ENCODE measurements at regions not wholly inside any gene's neighbourhood (a gene's known extent, or its start where the extent isn't known, plus 50 kb on each side); places are given as distances from the start of the nearest gene placed in this dataset.

DNA sequence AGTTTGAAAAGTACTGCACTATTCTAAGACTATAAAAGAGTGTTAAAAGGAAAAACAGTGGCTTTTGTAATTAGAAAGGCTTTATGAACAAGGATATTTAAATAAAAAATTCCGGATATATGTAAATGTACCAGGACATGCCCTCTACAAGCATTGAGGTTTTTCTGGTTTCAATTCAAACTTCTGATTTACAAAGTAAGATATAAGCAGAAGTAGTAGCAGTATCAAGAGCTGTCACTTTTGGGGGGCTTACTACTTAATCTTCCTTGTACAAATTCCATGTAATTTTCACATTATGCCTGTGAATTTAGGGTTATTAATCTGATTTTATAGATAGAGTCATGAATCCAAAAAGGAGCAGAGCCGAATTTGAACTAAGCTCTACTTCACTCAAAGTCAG, 170.3 kb upstream of the ATP2B1 start:
- DNase-seq, result no peak
- TF ChIP-seq, protein P1, sequence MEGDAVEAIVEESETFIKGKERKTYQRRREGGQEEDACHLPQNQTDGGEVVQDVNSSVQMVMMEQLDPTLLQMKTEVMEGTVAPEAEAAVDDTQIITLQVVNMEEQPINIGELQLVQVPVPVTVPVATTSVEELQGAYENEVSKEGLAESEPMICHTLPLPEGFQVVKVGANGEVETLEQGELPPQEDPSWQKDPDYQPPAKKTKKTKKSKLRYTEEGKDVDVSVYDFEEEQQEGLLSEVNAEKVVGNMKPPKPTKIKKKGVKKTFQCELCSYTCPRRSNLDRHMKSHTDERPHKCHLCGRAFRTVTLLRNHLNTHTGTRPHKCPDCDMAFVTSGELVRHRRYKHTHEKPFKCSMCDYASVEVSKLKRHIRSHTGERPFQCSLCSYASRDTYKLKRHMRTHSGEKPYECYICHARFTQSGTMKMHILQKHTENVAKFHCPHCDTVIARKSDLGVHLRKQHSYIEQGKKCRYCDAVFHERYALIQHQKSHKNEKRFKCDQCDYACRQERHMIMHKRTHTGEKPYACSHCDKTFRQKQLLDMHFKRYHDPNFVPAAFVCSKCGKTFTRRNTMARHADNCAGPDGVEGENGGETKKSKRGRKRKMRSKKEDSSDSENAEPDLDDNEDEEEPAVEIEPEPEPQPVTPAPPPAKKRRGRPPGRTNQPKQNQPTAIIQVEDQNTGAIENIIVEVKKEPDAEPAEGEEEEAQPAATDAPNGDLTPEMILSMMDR (IDR thresholded peaks at IDR 0.05; ENCODE audit: borderline replicate concordance), result no peak
- H3K27me3 ChIP-seq (ENCODE audit: low read depth), result peaks cover 29% of the 10 kb centered on the region
- no peak overlapping the region for H3K27ac ChIP-seq (replicated peaks)
- H3K9me3 ChIP-seq (replicated peaks), result no peaks in the 10 kb centered on the region
- H3K4me1 ChIP-seq, result no peaks in the 10 kb centered on the region
- H3K36me3 ChIP-seq, result no peaks in the 10 kb centered on the region
- intact Hi-C loops (cut with micrococcal nuclease), result no loop called here
- H3K4me3 ChIP-seq, result no peak overlapping the region

- Histone ChIP-seq H3K9me3 (replicated peaks) (no peaks in the 10 kb centered on the region), H3K27ac (replicated peaks) (no peak overlapping the region), H3K36me3 (no peaks in the 10 kb centered on the region), H3K27me3 (ENCODE audit: low read depth) (peaks cover 33% of the 10 kb centered on the region), H3K4me3 (no peak overlapping the region), H3K4me1 (no peaks in the 10 kb centered on the region)
- intact Hi-C loops (cut with micrococcal nuclease), result no loop called here
- TF ChIP-seq, protein P1 (IDR thresholded peaks at IDR 0.05; ENCODE audit: borderline replicate concordance), result no peak
- DNase-seq, result no peak
These were observed 169.7 kb upstream of the ATP2B1 start for GRCh38 chr12:89878327-89878726.

DNA sequence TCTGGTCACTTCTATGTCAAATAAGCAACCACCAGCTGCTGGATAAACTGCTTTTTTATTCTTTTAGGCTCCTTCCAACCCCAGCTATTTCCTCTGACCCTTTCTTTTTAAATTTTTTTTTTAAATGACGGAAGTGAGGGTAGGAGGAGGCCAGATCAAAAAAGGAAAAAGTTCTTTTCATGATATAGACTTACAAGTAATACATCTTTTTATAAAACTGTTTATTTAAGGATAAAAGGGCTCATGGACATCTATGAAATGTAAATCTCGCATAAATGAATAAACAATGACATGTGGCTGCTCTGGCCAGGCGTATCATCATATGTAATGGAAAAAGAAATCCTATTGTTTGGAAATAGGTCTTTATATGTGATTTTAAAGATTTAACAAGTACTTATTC, 169.0 kb upstream of the ATP2B1 start:
- Histone ChIP-seq H3K4me1 (no peaks in the 10 kb centered on the region), H3K27ac (replicated peaks) (no peak overlapping the region), H3K4me3 (no peak overlapping the region), H3K27me3 (ENCODE audit: low read depth) (peaks cover 33% of the 10 kb centered on the region), H3K36me3 (no peaks in the 10 kb centered on the region), H3K9me3 (replicated peaks) (no peaks in the 10 kb centered on the region)
- intact Hi-C loops (cut with micrococcal nuclease), result no loop called here
- DNase-seq, result no peak
- TF ChIP-seq, protein P1 (IDR thresholded peaks at IDR 0.05; ENCODE audit: borderline replicate concordance), result no peak

DNA sequence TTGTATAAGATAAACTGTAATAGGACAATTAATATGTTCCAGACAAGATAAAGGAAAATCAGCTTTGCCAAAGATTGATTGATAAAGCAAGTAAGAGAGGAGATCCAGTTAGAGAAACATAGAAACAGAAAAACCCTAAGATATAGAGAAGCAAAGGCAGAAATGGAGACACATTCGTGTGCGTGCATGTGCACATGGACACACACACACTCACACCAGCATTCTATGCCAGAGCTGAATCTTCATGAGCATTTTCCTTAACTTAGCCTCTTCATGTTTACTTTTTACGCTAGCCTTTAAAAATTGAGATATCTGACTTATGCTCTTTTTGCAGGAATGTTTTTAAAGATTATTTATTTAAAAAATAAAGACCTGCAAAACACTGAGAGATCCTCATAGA, 168.5 kb upstream of the ATP2B1 start:
- H3K4me1 ChIP-seq, result no peaks in the 10 kb centered on the region
- no peaks in the 10 kb centered on the region for H3K36me3 ChIP-seq
- H3K4me3 ChIP-seq, result no peak overlapping the region
- TF ChIP-seq, protein P1 (IDR thresholded peaks at IDR 0.05; ENCODE audit: borderline replicate concordance), result no peak
- intact Hi-C loops (cut with micrococcal nuclease), result no loop called here
- H3K27ac ChIP-seq (replicated peaks), result no peak overlapping the region
- no peaks in the 10 kb centered on the region for H3K9me3 ChIP-seq (replicated peaks)
- DNase-seq, result no peak
- H3K27me3 ChIP-seq (ENCODE audit: low read depth), result peaks cover 33% of the 10 kb centered on the region

GRCh38 chr12:89875809-89876208, 167.2 kb upstream of the ATP2B1 start:
- Histone ChIP-seq H3K4me1 (no peaks in the 10 kb centered on the region), H3K9me3 (replicated peaks) (peaks cover 12% of the 10 kb centered on the region), H3K27me3 (ENCODE audit: low read depth) (peaks cover 39% of the 10 kb centered on the region), H3K27ac (replicated peaks) (no peak overlapping the region), H3K4me3 (no peak overlapping the region), H3K36me3 (no peaks in the 10 kb centered on the region)
- no peak for DNase-seq
- TF ChIP-seq, protein P1 (IDR thresholded peaks at IDR 0.05; ENCODE audit: borderline replicate concordance), result no peak
- intact Hi-C loops (cut with micrococcal nuclease), result no loop called here

GRCh38 chr12:89875225-89875624, 166.6 kb upstream of the ATP2B1 start:
- intact Hi-C loops (cut with micrococcal nuclease), result no loop called here
- Histone ChIP-seq H3K27ac (replicated peaks) (no peak overlapping the region), H3K4me1 (no peaks in the 10 kb centered on the region), H3K36me3 (no peaks in the 10 kb centered on the region), H3K9me3 (replicated peaks) (peaks cover 18% of the 10 kb centered on the region), H3K4me3 (no peak overlapping the region), H3K27me3 (ENCODE audit: low read depth) (peaks cover 39% of the 10 kb centered on the region)
- TF ChIP-seq, protein P1 (IDR thresholded peaks at IDR 0.05; ENCODE audit: borderline replicate concordance), result no peak
- DNase-seq, result no peak

All from left ventricle myocardium inferior (tissue), 1 donor.